HepG2 (cell line): ENCODE measurements at regions not wholly inside any gene's neighbourhood (a gene's known extent, or its start where the extent isn't known, plus 50 kb on each side); places are given as distances from the start of the nearest gene placed in this dataset.

Source experiments
- CENPX ChIP-seq: sonication (generic); formaldehyde crosslinking; IDR thresholded peaks from 2 replicates; pipeline ENCODE4 v1.9.0; 2021; ENCODE audit warnings: mild to moderate bottlenecking, missing genetic modification reagents, moderate library complexity
- ESRRA ChIP-seq: sonication (generic); formaldehyde crosslinking; IDR thresholded peaks from 2 replicates; pipeline ENCODE4 v1.5.1; 2020; ENCODE audit warnings: mild to moderate bottlenecking, low read depth, missing genetic modification reagents
- GATAD2A ChIP-seq: IDR thresholded peaks from 2 replicates; pipeline ENCODE4 v1.6.1; 2016
- HHEX ChIP-seq: IDR thresholded peaks from 2 replicates; pipeline ENCODE4 v1.6.1; 2016; ENCODE audit warnings: control low read depth
- RBM39 ChIP-seq: fragments of 200-400 bp; formaldehyde crosslinking; IDR thresholded peaks from one replicate; pipeline ENCODE4 v1.6.1; 2018; ENCODE audit warnings: antibody characterized with exemption, mild to moderate bottlenecking, low read depth, low read length; ENCODE audit not compliant: poor library complexity, severe bottlenecking
- SOX13 ChIP-seq, 3 experiments: fragments of 450-650 bp in 1 of 3; sonication (generic) in 1 of 3; formaldehyde crosslinking in 1 of 3; IDR thresholded peaks in 2 of 3; conservative IDR thresholded peaks in 1 of 3; 2 replicates each; pipeline versions ENCODE4 v1.5.0 to v1.6.1; 2016 to 2020; ENCODE audit warnings: antibody characterized with exemption in 1 of 3, mild to moderate bottlenecking in 1 of 3, missing compliant biosample characterization in 1 of 3, missing genetic modification reagents in 1 of 3, moderate library complexity in 1 of 3
- TEAD3 ChIP-seq: optimal IDR thresholded peaks from 2 replicates; pipeline ENCODE3; 2016; ENCODE audit warnings: borderline replicate concordance
- ZFP90 ChIP-seq: sonication (generic); formaldehyde crosslinking; IDR thresholded peaks from 2 replicates; pipeline ENCODE4 v1.8.0; 2022; ENCODE audit warnings: missing genetic modification reagents, mild to moderate bottlenecking, inconsistent platforms, borderline replicate concordance
- ZNF263 ChIP-seq: sonication (generic); formaldehyde crosslinking; IDR thresholded peaks from 2 replicates; pipeline ENCODE4 v1.4.0; 2020; ENCODE audit warnings: missing genetic modification reagents
- ZNF3 ChIP-seq: IDR thresholded peaks from 2 replicates; pipeline ENCODE4 v1.7.0; 2017; ENCODE audit warnings: inconsistent platforms
- ZNF382 ChIP-seq: sonication (generic); formaldehyde crosslinking; IDR thresholded peaks from 2 replicates; pipeline ENCODE4 v1.5.0; 2020; ENCODE audit warnings: missing genetic modification reagents, mild to moderate bottlenecking, borderline replicate concordance
- ZNF558 ChIP-seq: sonication (generic); formaldehyde crosslinking; IDR thresholded peaks from 2 replicates; pipeline ENCODE4 v1.9.0; 2022; ENCODE audit warnings: mild to moderate bottlenecking, missing genetic modification reagents, borderline replicate concordance
- ZNF563 ChIP-seq: sonication (generic); formaldehyde crosslinking; IDR thresholded peaks from 2 replicates; pipeline ENCODE4 v1.8.0; 2022; ENCODE audit warnings: mild to moderate bottlenecking, moderate library complexity, missing genetic modification reagents
- ZNF570 ChIP-seq: sonication (generic); formaldehyde crosslinking; IDR thresholded peaks from 2 replicates; pipeline ENCODE4 v1.4.0; 2020; ENCODE audit warnings: mild to moderate bottlenecking, missing genetic modification reagents, borderline replicate concordance
- ZNF660 ChIP-seq: sonication (generic); formaldehyde crosslinking; IDR thresholded peaks from 2 replicates; pipeline ENCODE4 v1.5.1; 2020; ENCODE audit warnings: mild to moderate bottlenecking, low read depth, missing genetic modification reagents, borderline replicate concordance
- ZNF75D ChIP-seq: sonication (generic); formaldehyde crosslinking; IDR thresholded peaks from 2 replicates; pipeline ENCODE4 v1.8.1; 2023; ENCODE audit warnings: missing genetic modification reagents, mild to moderate bottlenecking, borderline replicate concordance
- ZSCAN20 ChIP-seq: sonication (generic); formaldehyde crosslinking; IDR thresholded peaks from 2 replicates; pipeline ENCODE4 v1.4.0; 2020; ENCODE audit warnings: missing genetic modification reagents, mild to moderate bottlenecking, borderline replicate concordance
- TF ChIP-seq, protein P1 (sequence below): sonication (generic); formaldehyde crosslinking; IDR thresholded peaks from 2 replicates; pipeline ENCODE4 v1.5.1; 2020; ENCODE audit warnings: mild to moderate bottlenecking, missing genetic modification reagents, moderate library complexity
- TF ChIP-seq, protein P2 (sequence below): IDR thresholded peaks from 2 replicates; pipeline ENCODE4 v1.6.1; 2012; ENCODE audit warnings: low read length, improper control_type of control experiment
- TF ChIP-seq, protein P3 (sequence below): sonication (generic); formaldehyde crosslinking; IDR thresholded peaks from 2 replicates; pipeline ENCODE4 v1.4.0; 2020; ENCODE audit warnings: mild to moderate bottlenecking, missing genetic modification reagents, borderline replicate concordance
- TF ChIP-seq, protein P4 (sequence below): sonication (generic); formaldehyde crosslinking; IDR thresholded peaks from 2 replicates; pipeline ENCODE4 v1.8.1; 2023; ENCODE audit warnings: mild to moderate bottlenecking, missing genetic modification reagents

DNA sequence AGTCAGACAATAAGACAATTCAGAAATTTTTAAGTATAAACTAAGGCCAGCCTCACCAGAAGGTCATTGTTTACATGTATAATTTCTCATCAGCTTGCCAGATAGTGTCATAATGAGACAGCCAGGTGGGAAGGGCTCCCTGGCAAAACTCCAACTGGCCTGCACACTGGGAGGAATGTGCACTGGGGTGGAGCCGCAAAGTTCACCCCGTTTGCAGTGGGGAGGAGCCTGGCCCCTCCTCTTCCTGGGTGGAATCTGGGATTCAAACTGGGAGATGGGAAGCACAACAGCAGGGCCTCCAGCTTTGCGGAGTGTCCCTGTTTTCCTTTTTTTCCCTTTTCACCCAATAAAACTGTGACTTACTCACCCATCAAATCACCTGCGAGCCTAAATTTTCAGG, 329.9 kb downstream of the SMARCA1 start (continued):
- TF ChIP-seq ZNF570 (no peak), ZNF263 (CRISPR knock-in tag) (0 out of 2 replicates have a peak, but pooled peaks have one; percentile 32), CENPX (CRISPR knock-in tag) (no peak), GATAD2A (CRISPR knock-in tag) (0 out of 2 replicates have a peak, but pooled peaks have one; percentile 22), ZNF382 (CRISPR knock-in tag) (no peak), ZNF660 (CRISPR knock-in tag) (no peak), HHEX (CRISPR knock-in tag) (no peak), ZFP90 (CRISPR knock-in tag) (no peak), ZNF563 (CRISPR knock-in tag) (no peak), ESRRA (CRISPR knock-in tag) (no peak), ZNF558 (CRISPR knock-in tag) (no peak), ZSCAN20 (CRISPR knock-in tag) (no peak), ZNF75D (CRISPR knock-in tag) (no peak), SOX13 (IDR thresholded peaks at IDR 0.05) (no peak), SOX13 (CRISPR knock-in tag; conservative IDR thresholded peaks at IDR 0.05 in 1 of 2, IDR thresholded peaks at IDR 0.05 in 1 of 2) (0 out of 4 replicates have a peak, but pooled peaks of 1 of the 2 experiments have one; percentile 20), RBM39 (no peak), TEAD3 (CRISPR knock-in tag) (peak; percentile 36), ZNF3 (CRISPR knock-in tag) (no peak)
- TF ChIP-seq, protein P1, sequence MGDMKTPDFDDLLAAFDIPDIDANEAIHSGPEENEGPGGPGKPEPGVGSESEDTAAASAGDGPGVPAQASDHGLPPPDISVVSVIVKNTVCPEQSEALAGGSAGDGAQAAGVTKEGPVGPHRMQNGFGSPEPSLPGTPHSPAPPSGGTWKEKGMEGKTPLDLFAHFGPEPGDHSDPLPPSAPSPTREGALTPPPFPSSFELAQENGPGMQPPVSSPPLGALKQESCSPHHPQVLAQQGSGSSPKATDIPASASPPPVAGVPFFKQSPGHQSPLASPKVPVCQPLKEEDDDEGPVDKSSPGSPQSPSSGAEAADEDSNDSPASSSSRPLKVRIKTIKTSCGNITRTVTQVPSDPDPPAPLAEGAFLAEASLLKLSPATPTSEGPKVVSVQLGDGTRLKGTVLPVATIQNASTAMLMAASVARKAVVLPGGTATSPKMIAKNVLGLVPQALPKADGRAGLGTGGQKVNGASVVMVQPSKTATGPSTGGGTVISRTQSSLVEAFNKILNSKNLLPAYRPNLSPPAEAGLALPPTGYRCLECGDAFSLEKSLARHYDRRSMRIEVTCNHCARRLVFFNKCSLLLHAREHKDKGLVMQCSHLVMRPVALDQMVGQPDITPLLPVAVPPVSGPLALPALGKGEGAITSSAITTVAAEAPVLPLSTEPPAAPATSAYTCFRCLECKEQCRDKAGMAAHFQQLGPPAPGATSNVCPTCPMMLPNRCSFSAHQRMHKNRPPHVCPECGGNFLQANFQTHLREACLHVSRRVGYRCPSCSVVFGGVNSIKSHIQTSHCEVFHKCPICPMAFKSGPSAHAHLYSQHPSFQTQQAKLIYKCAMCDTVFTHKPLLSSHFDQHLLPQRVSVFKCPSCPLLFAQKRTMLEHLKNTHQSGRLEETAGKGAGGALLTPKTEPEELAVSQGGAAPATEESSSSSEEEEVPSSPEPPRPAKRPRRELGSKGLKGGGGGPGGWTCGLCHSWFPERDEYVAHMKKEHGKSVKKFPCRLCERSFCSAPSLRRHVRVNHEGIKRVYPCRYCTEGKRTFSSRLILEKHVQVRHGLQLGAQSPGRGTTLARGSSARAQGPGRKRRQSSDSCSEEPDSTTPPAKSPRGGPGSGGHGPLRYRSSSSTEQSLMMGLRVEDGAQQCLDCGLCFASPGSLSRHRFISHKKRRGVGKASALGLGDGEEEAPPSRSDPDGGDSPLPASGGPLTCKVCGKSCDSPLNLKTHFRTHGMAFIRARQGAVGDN (CRISPR knock-in tag): peak; percentile 31
- TF ChIP-seq, protein P2, sequence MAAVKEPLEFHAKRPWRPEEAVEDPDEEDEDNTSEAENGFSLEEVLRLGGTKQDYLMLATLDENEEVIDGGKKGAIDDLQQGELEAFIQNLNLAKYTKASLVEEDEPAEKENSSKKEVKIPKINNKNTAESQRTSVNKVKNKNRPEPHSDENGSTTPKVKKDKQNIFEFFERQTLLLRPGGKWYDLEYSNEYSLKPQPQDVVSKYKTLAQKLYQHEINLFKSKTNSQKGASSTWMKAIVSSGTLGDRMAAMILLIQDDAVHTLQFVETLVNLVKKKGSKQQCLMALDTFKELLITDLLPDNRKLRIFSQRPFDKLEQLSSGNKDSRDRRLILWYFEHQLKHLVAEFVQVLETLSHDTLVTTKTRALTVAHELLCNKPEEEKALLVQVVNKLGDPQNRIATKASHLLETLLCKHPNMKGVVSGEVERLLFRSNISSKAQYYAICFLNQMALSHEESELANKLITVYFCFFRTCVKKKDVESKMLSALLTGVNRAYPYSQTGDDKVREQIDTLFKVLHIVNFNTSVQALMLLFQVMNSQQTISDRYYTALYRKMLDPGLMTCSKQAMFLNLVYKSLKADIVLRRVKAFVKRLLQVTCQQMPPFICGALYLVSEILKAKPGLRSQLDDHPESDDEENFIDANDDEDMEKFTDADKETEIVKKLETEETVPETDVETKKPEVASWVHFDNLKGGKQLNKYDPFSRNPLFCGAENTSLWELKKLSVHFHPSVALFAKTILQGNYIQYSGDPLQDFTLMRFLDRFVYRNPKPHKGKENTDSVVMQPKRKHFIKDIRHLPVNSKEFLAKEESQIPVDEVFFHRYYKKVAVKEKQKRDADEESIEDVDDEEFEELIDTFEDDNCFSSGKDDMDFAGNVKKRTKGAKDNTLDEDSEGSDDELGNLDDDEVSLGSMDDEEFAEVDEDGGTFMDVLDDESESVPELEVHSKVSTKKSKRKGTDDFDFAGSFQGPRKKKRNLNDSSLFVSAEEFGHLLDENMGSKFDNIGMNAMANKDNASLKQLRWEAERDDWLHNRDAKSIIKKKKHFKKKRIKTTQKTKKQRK: no peak
- TF ChIP-seq, protein P3, sequence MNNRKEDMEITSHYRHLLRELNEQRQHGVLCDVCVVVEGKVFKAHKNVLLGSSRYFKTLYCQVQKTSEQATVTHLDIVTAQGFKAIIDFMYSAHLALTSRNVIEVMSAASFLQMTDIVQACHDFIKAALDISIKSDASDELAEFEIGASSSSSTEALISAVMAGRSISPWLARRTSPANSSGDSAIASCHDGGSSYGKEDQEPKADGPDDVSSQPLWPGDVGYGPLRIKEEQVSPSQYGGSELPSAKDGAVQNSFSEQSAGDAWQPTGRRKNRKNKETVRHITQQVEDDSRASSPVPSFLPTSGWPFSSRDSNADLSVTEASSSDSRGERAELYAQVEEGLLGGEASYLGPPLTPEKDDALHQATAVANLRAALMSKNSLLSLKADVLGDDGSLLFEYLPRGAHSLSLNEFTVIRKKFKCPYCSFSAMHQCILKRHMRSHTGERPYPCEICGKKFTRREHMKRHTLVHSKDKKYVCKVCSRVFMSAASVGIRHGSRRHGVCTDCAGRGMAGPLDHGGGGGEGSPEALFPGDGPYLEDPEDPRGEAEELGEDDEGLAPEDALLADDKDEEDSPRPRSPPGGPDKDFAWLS: no peak
- TF ChIP-seq, protein P4, sequence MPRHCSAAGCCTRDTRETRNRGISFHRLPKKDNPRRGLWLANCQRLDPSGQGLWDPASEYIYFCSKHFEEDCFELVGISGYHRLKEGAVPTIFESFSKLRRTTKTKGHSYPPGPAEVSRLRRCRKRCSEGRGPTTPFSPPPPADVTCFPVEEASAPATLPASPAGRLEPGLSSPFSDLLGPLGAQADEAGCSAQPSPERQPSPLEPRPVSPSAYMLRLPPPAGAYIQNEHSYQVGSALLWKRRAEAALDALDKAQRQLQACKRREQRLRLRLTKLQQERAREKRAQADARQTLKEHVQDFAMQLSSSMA (CRISPR knock-in tag): no peak
